ENCODE measurements at regions not wholly inside any gene's neighbourhood (a gene's known extent, or its start where the extent isn't known, plus 50 kb on each side); places are given as distances from the start of the nearest gene placed in this dataset.

DNA sequence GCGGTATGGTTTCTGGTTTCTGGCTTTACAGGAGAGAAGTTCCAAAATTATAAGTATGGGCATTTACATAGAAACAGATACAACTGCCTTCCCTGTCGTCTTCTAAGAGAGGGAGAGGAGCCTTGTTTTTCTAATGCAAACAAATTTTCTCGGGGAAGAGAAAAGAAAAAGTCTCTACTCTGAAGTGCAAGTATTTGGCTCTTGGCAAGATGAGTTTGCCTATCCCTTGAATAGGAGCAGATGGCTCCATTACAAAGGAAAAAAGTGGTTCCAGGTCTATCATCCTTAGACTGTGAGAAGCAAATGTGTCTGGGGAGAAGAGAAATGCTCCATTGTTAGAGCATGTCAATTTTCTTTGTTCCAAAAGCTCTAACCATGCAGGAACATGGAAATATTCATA is 455.6 kb downstream of the BUD13 start:
- DNase-seq (ENCODE audit: extremely low read depth, insufficient read length) = no peak
- Histone ChIP-seq H3K36me3 (ENCODE audit: control insufficient read depth, insufficient read depth, low read length) (no peaks in the 10 kb centered on the region), H3K27me3 (replicated peaks; ENCODE audit: control insufficient read depth, insufficient read depth, low read length) (no peaks in the 10 kb centered on the region; the same call in 1 of the 2 replicates), H3K4me3 (replicated peaks; ENCODE audit: low read depth, low read length) (no peak overlapping the region)
- TF ChIP-seq, protein P1, sequence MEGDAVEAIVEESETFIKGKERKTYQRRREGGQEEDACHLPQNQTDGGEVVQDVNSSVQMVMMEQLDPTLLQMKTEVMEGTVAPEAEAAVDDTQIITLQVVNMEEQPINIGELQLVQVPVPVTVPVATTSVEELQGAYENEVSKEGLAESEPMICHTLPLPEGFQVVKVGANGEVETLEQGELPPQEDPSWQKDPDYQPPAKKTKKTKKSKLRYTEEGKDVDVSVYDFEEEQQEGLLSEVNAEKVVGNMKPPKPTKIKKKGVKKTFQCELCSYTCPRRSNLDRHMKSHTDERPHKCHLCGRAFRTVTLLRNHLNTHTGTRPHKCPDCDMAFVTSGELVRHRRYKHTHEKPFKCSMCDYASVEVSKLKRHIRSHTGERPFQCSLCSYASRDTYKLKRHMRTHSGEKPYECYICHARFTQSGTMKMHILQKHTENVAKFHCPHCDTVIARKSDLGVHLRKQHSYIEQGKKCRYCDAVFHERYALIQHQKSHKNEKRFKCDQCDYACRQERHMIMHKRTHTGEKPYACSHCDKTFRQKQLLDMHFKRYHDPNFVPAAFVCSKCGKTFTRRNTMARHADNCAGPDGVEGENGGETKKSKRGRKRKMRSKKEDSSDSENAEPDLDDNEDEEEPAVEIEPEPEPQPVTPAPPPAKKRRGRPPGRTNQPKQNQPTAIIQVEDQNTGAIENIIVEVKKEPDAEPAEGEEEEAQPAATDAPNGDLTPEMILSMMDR (IDR thresholded peaks at IDR 0.05; ENCODE audit: insufficient read depth, low read length, poor library complexity, severe bottlenecking) = no peak

DNA sequence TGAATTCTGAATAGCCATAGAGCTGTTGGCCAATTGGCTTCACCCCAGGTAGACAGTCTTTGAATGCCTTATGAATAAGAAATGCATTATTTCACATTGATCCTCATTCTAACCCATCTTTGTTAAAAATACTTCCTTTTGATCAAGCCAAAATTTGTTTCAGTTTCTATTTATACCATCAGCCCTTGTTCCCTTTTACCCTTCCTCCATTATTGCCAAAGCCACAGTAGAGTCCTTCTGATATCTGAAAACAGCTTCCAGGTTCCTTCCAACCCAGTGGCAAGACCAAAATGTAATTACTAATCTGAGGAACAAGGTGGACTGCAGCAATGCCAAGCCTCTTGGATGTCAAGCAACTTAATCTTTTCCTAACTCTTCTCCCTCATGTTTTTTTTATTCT is 458.8 kb downstream of the BUD13 start:
- H3K36me3 ChIP-seq (ENCODE audit: control insufficient read depth, insufficient read depth, low read length) = no peaks in the 10 kb centered on the region
- no peaks in the 10 kb centered on the region; the same call in 1 of the 2 replicates for H3K27me3 ChIP-seq (replicated peaks; ENCODE audit: control insufficient read depth, insufficient read depth, low read length)
- TF ChIP-seq, protein P1 (IDR thresholded peaks at IDR 0.05; ENCODE audit: insufficient read depth, low read length, poor library complexity, severe bottlenecking) = no peak
- H3K4me3 ChIP-seq (replicated peaks; ENCODE audit: low read depth, low read length) = no peak overlapping the region
- DNase-seq (ENCODE audit: extremely low read depth, insufficient read length) = no peak

DNA sequence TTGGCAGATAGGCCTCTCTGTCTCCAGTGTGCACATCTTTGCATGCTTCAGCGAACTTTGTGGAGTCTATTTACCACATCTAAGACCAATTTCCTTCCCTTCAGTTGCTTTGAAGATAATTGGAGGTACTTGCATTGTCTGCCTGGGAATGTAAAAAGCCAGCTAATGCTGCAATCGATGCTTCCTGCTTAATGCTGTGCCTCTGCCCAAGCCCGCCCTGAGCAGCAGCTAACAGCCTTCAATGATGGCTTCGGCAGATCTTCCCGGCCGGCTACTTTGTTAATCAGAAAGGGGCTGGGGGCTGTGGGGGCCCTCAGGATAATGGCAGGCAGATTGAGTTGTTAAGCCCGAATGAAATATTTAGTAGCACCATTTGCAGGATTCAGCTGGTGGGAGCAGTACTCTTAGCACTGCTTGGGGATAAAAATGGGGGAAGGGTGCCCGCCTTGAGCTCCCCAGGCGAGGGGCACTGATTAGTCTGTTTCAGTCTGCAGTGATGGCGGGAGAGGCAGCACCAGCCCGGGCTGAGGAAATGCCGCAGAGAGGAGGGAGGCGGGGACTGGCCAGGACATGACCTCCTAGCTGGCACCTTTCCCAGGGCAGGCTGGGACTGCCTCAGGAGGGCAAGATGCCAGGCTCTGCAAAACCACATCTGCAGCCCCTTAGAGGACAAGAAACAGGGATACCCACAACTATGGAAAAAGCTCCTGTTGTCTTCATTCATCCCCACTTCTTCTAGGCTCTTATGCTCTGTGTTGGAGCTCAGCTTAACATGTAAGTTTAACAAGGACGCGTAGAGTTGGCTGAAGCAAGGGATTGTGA is 460.0 kb downstream of the BUD13 start:
- Histone ChIP-seq H3K36me3 (ENCODE audit: control insufficient read depth, insufficient read depth, low read length) (no peaks in the 10 kb centered on the region), H3K27me3 (replicated peaks; ENCODE audit: control insufficient read depth, insufficient read depth, low read length) (no peaks in the 10 kb centered on the region; the same call in 1 of the 2 replicates), H3K4me3 (replicated peaks; ENCODE audit: low read depth, low read length) (no peak overlapping the region)
- TF ChIP-seq, protein P1 (IDR thresholded peaks at IDR 0.05; ENCODE audit: insufficient read depth, low read length, poor library complexity, severe bottlenecking) = no peak
- DNase-seq (ENCODE audit: extremely low read depth, insufficient read length) = no peak

DNA sequence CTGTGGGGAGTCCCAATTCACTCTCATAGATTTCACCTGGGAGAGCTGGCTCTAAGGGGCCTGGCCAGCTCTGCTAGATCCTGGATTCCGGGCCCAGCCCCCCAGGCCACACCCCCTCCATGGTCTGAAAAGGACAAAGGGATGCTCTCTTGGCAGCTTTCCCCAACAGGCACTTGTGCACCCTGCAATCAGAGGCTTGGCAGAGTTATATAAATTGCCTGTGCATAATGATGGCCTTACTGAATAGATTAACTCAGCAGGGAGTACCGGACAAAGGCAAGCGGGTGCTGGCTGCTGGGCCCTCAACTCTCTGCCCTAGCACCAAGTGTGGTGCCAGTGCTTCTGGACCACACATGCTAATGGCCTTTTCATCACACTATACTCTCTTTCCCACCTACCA is 461.6 kb downstream of the BUD13 start:
- H3K36me3 ChIP-seq (ENCODE audit: control insufficient read depth, insufficient read depth, low read length) = no peaks in the 10 kb centered on the region
- no peak overlapping the region for H3K4me3 ChIP-seq (replicated peaks; ENCODE audit: low read depth, low read length)
- no peak for DNase-seq (ENCODE audit: extremely low read depth, insufficient read length)
- H3K27me3 ChIP-seq (replicated peaks; ENCODE audit: control insufficient read depth, insufficient read depth, low read length) = no peaks in the 10 kb centered on the region; the same call in 1 of the 2 replicates
- TF ChIP-seq, protein P1 (IDR thresholded peaks at IDR 0.05; ENCODE audit: insufficient read depth, low read length, poor library complexity, severe bottlenecking) = no peak

DNA sequence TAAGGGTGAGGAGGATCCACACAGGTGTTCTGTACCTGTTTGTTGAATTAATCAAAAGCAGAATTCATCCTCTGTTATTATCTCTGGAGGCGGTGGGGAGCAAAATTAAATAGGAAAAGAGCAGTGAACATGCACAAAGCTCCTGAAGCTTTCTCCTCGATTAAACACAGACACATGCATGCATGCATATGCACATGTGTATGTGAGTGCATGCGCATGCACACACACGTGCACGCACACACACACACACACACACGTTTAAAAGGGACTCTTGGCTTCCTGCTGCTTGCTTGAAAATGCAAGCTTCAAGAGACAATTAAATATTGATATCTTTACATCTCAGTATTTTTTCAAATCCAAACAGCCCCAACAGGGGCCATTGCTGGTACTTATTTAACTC is 462.1 kb downstream of the BUD13 start:
- Histone ChIP-seq H3K4me3 (replicated peaks; ENCODE audit: low read depth, low read length) (no peak overlapping the region), H3K27me3 (replicated peaks; ENCODE audit: control insufficient read depth, insufficient read depth, low read length) (no peaks in the 10 kb centered on the region; the same call in 1 of the 2 replicates), H3K36me3 (ENCODE audit: control insufficient read depth, insufficient read depth, low read length) (no peaks in the 10 kb centered on the region)
- no peak for DNase-seq (ENCODE audit: extremely low read depth, insufficient read length)
- TF ChIP-seq, protein P1 (IDR thresholded peaks at IDR 0.05; ENCODE audit: insufficient read depth, low read length, poor library complexity, severe bottlenecking) = no peak
